Omental fat pad (tissue), 3 donors: ENCODE measurements at regions not wholly inside any gene's neighbourhood (a gene's known extent, or its start where the extent isn't known, plus 50 kb on each side); places are given as distances from the start of the nearest gene placed in this dataset.
A peak's percentile ranks its signal among the peaks of the same experiment; 100 is the strongest.

Source experiments
- ATAC-seq: fragments of 150-250 bp; one replicate; pipeline ENCODE4 v1.9.1; 2016; ENCODE audit warnings: mild to moderate bottlenecking, moderate library complexity; ENCODE audit not compliant: low FRiP score
- DNase-seq: peaks from one replicate; pipeline ENCODE4 v3.0.0-alpha.2; 2019; ENCODE audit warnings: low spot score
- CTCF ChIP-seq, 3 donors: fragments of 450-650 bp; IDR thresholded peaks; one replicate each; pipeline ENCODE4 v1.5.1; 2016 to 2017; ENCODE audit warnings: antibody characterized with exemption in 3 of 3, mild to moderate bottlenecking in 3 of 3, moderate library complexity in 2 of 3

- peak; percentile 29 for ATAC-seq
These were observed 70.2 kb upstream of the CD93 start for GRCh38 chr20:23156170-23156841.

GRCh38 chr20:23155141-23155590 is 69.0 kb upstream of the CD93 start:
- TF ChIP-seq CTCF (IDR thresholded peaks at IDR 0.05) = no peak
- DNase-seq (no peak), ATAC-seq (no peak)

More at GRCh38 chr20:23156170-23156841, 70.2 kb upstream of the CD93 start:
- DNase-seq = no peak
- no peak for TF ChIP-seq CTCF (IDR thresholded peaks at IDR 0.05)

GRCh38 chr20:23153696-23154341 is 67.7 kb upstream of the CD93 start:
- DNase-seq = no peak
- no peak for TF ChIP-seq CTCF (IDR thresholded peaks at IDR 0.05)
- no peak for ATAC-seq

- TF ChIP-seq CTCF (IDR thresholded peaks at IDR 0.05) = no peak
- no peak for ATAC-seq
- no peak for DNase-seq
These were observed 66.8 kb upstream of the CD93 start for GRCh38 chr20:23152902-23153301.

GRCh38 chr20:23152308-23152892 is 66.3 kb upstream of the CD93 start:
- TF ChIP-seq CTCF (IDR thresholded peaks at IDR 0.05) = no peak
- ATAC-seq (peak; percentile 58), DNase-seq (no peak)

- TF ChIP-seq CTCF (IDR thresholded peaks at IDR 0.05) = no peak
- ATAC-seq (no peak), DNase-seq (no peak)
These were observed 65.8 kb upstream of the CD93 start for GRCh38 chr20:23151885-23152284.
